B cell (primary cell): ENCODE measurements at regions not wholly inside any gene's neighbourhood (a gene's known extent, or its start where the extent isn't known, plus 50 kb on each side); places are given as distances from the start of the nearest gene placed in this dataset.

Experiments
- ATAC-seq: fragments of 200-7000 bp; cut with Tn5 transposase; one replicate; pipeline ENCODE4 v1.10.0; 2021; ENCODE audit warnings: low read depth, mild to moderate bottlenecking, moderate number of reproducible peaks, moderate library complexity
- CTCF ChIA-PET: fragments of 350-600 bp; sonication (Branson Sonifier 250); formaldehyde crosslinking; loops from one replicate; lab custom pipeline; 2021; ENCODE audit warnings: antibody characterized with exemption, inconsistent platforms; lab: Charles Lee
- POLR2A ChIA-PET: fragments of 350-600 bp; sonication (Branson Sonifier 250); formaldehyde crosslinking; loops from one replicate; lab custom pipeline; 2021; ENCODE audit warnings: antibody characterized with exemption; lab: Charles Lee
- DNase-seq: peaks from one replicate; pipeline ENCODE4 v3.0.0; 2013
- H2AFZ ChIP-seq: 2 replicates; pipeline ENCODE4 v1.6.1; 2012; ENCODE audit warnings: mild to moderate bottlenecking, low read depth, low read length; ENCODE audit not compliant: insufficient read depth, poor library complexity, severe bottlenecking
- H3K27ac ChIP-seq, 2 donors: 1 replicate in 1 of 2; 2 replicates in 1 of 2; pipeline ENCODE4 v1.5.1; 2012 to 2013; ENCODE audit warnings: low read length in 2 of 2, mild to moderate bottlenecking in 2 of 2, moderate library complexity in 1 of 2
- H3K27me3 ChIP-seq, 4 experiments: fragments of 200-600 bp in 1 of 4; sonication (generic) in 1 of 4; replicated peaks in 1 of 4; 1 replicate in 2 of 4; 2 replicates in 2 of 4; pipeline versions ENCODE4 v1.6.1 to v1.7.0; 2013 to 2016; ENCODE audit warnings: low read length in 3 of 4, mild to moderate bottlenecking in 2 of 4, mixed read lengths in 1 of 4, moderate library complexity in 1 of 4; ENCODE audit not compliant: insufficient read depth in 4 of 4, control insufficient read depth in 3 of 4; ENCODE audit errors: control extremely low read depth in 1 of 4
- H3K36me3 ChIP-seq, 2 experiments: replicated peaks in 1 of 2; 1 replicate in 1 of 2; 2 replicates in 1 of 2; pipeline versions ENCODE4 v1.6.1 to v1.7.1; 2013; ENCODE audit warnings: low read length in 1 of 2; ENCODE audit not compliant: insufficient read depth in 2 of 2, control insufficient read depth in 1 of 2; ENCODE audit errors: control extremely low read depth in 1 of 2, extremely low read depth in 1 of 2
- H3K4me1 ChIP-seq, 2 donors: fragments of 200-600 bp in 1 of 2; sonication (generic) in 1 of 2; 1 replicate in 1 of 2; 2 replicates in 1 of 2; pipeline versions ENCODE4 v1.5.1 to v1.6.1; 2013 to 2017; ENCODE audit warnings: low read length in 2 of 2; ENCODE audit not compliant: control insufficient read depth in 2 of 2, insufficient read depth in 2 of 2
- H3K4me2 ChIP-seq: replicated peaks from 2 replicates; pipeline ENCODE3; 2012; ENCODE audit warnings: mild to moderate bottlenecking, low read depth, low read length; ENCODE audit not compliant: poor library complexity, severe bottlenecking
- H3K4me3 ChIP-seq, 5 experiments: fragments of 200-600 bp in 1 of 5; sonication (generic) in 1 of 5; 1 replicate in 3 of 5; 2 replicates in 2 of 5; pipeline versions ENCODE4 v1.5.1 to v1.7.0; 2011 to 2016; ENCODE audit warnings: low read length in 4 of 5, mild to moderate bottlenecking in 4 of 5, low read depth in 2 of 5, control low read depth in 1 of 5, moderate library complexity in 1 of 5; ENCODE audit not compliant: insufficient read depth in 1 of 5; ENCODE audit errors: control extremely low read depth in 1 of 5, extremely low read depth in 1 of 5
- H3K79me2 ChIP-seq: fragments of 200-600 bp; sonication (generic); one replicate; pipeline ENCODE4 v1.6.0; 2016; ENCODE audit warnings: low read length; ENCODE audit not compliant: control insufficient read depth, insufficient read depth
- H3K9ac ChIP-seq: fragments of 200-600 bp; sonication (generic); 2 replicates; pipeline ENCODE4 v1.6.1; 2017; ENCODE audit warnings: mild to moderate bottlenecking, low read length, moderate library complexity
- H3K9me3 ChIP-seq, 3 donors: one replicate each; pipeline versions ENCODE4 v1.6.1 to v1.7.1; 2013; ENCODE audit warnings: low read length in 2 of 3; ENCODE audit not compliant: control insufficient read depth in 2 of 3, insufficient read depth in 1 of 3; ENCODE audit errors: control extremely low read depth in 1 of 3
- H4K20me1 ChIP-seq: 2 replicates; pipeline ENCODE4 v1.6.0; 2012; ENCODE audit warnings: mild to moderate bottlenecking, low read length; ENCODE audit not compliant: insufficient read depth, control insufficient read depth, poor library complexity, severe bottlenecking
- H3K27ac Mint-ChIP-seq: one replicate; pipeline ENCODE4 v1.8.0; 2021; ENCODE audit warnings: mixed read lengths
- H3K27me3 Mint-ChIP-seq: one replicate; pipeline ENCODE4 v1.8.0; 2021; ENCODE audit warnings: mixed read lengths
- H3K4me1 Mint-ChIP-seq: one replicate; pipeline ENCODE4 v1.8.0; 2021; ENCODE audit warnings: mixed read lengths
- H3K4me3 Mint-ChIP-seq: one replicate; pipeline ENCODE4 v1.8.0; 2021; ENCODE audit warnings: mixed read lengths
- H3K9me3 Mint-ChIP-seq: one replicate; pipeline ENCODE4 v1.8.0; 2022; ENCODE audit warnings: mixed read lengths; ENCODE audit not compliant: insufficient read depth
- EZH2 ChIP-seq: IDR thresholded peaks from 2 replicates; pipeline ENCODE4 v1.6.1; 2012; ENCODE audit warnings: borderline replicate concordance, low read depth, mild to moderate bottlenecking, moderate library complexity, low read length; ENCODE audit not compliant: insufficient read depth, poor library complexity, severe bottlenecking
- WGBS: methylation state at CpG from one replicate; pipeline ENCODE4 v1.1.5; 2013; ENCODE audit warnings: missing lambda C conversion rate; ENCODE audit not compliant: insufficient coverage; 5-methylcytosine and 5-hydroxymethylcytosine counted together
- intact Hi-C: fragments of 100-400 bp; cut with micrococcal nuclease; formaldehyde crosslinking; loops from one replicate; pipeline ENCODE4 v1.10.0; 2022
- TF ChIP-seq, protein P1 (sequence below): fragments of 200-600 bp; IDR thresholded peaks from one replicate; pipeline ENCODE4 v1.8.0; 2022; ENCODE audit warnings: antibody characterized with exemption, mild to moderate bottlenecking

DNA sequence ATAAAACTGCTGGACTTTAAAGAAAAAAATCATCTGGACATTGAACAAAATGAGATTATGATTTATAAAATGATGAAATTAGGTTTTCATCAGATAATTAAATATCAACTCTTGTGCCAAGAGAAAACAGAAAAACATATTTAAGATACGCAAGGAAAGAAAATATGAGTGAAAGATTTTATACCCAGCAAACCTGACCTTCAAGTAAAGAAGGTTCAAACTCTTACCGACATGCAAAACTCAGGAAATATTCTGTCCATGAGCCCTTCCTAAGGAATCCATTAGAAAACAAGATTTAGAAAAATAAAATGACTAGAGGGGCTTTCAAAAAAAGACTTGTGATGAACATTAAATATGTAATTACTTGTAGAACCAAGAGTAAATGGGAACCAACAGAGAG lies 257.2 kb upstream of the ARID1B start:
- Histone ChIP-seq H2AFZ (no peak overlapping the region), H3K9ac (no peak overlapping the region), H3K27ac (no peak overlapping the region), H3K4me1 (no peaks in the 10 kb centered on the region), H3K36me3 (no peaks in the 10 kb centered on the region), H3K79me2 (no peaks in the 10 kb centered on the region), H3K27me3 (no peaks in the 10 kb centered on the region), H3K9me3 (peaks cover 0 to 15% (median 3%) of the 10 kb centered on the region in 3 donors), H3K4me3 (no peak overlapping the region), H3K4me2 (no peak overlapping the region), H4K20me1 (no peaks in the 10 kb centered on the region)
- ATAC-seq: no peak
- TF ChIP-seq EZH2: no peak
- TF ChIP-seq, protein P1, sequence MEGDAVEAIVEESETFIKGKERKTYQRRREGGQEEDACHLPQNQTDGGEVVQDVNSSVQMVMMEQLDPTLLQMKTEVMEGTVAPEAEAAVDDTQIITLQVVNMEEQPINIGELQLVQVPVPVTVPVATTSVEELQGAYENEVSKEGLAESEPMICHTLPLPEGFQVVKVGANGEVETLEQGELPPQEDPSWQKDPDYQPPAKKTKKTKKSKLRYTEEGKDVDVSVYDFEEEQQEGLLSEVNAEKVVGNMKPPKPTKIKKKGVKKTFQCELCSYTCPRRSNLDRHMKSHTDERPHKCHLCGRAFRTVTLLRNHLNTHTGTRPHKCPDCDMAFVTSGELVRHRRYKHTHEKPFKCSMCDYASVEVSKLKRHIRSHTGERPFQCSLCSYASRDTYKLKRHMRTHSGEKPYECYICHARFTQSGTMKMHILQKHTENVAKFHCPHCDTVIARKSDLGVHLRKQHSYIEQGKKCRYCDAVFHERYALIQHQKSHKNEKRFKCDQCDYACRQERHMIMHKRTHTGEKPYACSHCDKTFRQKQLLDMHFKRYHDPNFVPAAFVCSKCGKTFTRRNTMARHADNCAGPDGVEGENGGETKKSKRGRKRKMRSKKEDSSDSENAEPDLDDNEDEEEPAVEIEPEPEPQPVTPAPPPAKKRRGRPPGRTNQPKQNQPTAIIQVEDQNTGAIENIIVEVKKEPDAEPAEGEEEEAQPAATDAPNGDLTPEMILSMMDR: no peak
- Mint-ChIP-seq H3K27me3 (peaks cover 20% of the 10 kb centered on the region), H3K9me3 (no peaks in the 10 kb centered on the region), H3K4me1 (no peaks in the 10 kb centered on the region), H3K27ac (no peak overlapping the region), H3K4me3 (no peak overlapping the region)
- no peak for DNase-seq
- intact Hi-C loops: no loop called here
- POLR2A ChIA-PET: no interaction called here
- WGBS: no CpG with 5 or more reads among the region's 2 CpGs
- CTCF ChIA-PET: no interaction called here

DNA sequence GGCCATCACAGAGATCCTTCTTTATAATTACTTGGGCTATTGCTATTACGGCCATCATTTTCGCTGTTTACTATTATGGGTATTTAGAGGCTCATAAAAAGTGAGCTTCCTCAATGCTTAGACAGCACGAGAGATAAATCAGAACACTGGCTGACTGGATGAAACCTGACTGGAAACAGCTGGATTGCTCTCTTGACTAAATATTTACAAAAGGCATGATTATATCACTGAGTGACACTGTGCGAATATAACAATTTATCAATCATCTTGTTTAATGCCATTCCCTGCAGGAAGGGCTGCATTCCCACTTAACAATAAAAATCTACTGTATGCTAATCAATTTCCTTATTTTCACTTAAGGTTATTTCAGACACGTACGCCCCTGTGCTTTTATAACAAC lies 260.1 kb upstream of the ARID1B start:
- Histone ChIP-seq H3K79me2 (no peaks in the 10 kb centered on the region), H3K4me3 (no peak overlapping the region), H3K27me3 (peaks cover 0 to 6% (median 0%) of the 10 kb centered on the region in 4 experiments), H3K4me2 (no peak overlapping the region), H3K27ac (no peak overlapping the region), H3K9me3 (peaks cover 0 to 15% (median 3%) of the 10 kb centered on the region in 3 donors), H2AFZ (no peak overlapping the region), H3K36me3 (no peaks in the 10 kb centered on the region), H3K4me1 (no peaks in the 10 kb centered on the region), H3K9ac (no peak overlapping the region), H4K20me1 (no peaks in the 10 kb centered on the region)
- WGBS: 93% methylated on average over 2 of the region's 6 CpGs
- H3K4me3 Mint-ChIP-seq: no peak overlapping the region
- no peaks in the 10 kb centered on the region for H3K9me3 Mint-ChIP-seq
- ChIA-PET CTCF (no interaction called here), POLR2A (no interaction called here)
- peaks cover 29% of the 10 kb centered on the region for H3K27me3 Mint-ChIP-seq
- DNase-seq (no peak), ATAC-seq (no peak)
- H3K4me1 Mint-ChIP-seq: no peaks in the 10 kb centered on the region
- H3K27ac Mint-ChIP-seq: no peak overlapping the region
- intact Hi-C loops: no loop called here
- TF ChIP-seq, protein P1: no peak
- no peak for TF ChIP-seq EZH2
